ENCODE measurements at regions not wholly inside any gene's neighbourhood (a gene's known extent, or its start where the extent isn't known, plus 50 kb on each side); places are given as distances from the start of the nearest gene placed in this dataset.

DNA sequence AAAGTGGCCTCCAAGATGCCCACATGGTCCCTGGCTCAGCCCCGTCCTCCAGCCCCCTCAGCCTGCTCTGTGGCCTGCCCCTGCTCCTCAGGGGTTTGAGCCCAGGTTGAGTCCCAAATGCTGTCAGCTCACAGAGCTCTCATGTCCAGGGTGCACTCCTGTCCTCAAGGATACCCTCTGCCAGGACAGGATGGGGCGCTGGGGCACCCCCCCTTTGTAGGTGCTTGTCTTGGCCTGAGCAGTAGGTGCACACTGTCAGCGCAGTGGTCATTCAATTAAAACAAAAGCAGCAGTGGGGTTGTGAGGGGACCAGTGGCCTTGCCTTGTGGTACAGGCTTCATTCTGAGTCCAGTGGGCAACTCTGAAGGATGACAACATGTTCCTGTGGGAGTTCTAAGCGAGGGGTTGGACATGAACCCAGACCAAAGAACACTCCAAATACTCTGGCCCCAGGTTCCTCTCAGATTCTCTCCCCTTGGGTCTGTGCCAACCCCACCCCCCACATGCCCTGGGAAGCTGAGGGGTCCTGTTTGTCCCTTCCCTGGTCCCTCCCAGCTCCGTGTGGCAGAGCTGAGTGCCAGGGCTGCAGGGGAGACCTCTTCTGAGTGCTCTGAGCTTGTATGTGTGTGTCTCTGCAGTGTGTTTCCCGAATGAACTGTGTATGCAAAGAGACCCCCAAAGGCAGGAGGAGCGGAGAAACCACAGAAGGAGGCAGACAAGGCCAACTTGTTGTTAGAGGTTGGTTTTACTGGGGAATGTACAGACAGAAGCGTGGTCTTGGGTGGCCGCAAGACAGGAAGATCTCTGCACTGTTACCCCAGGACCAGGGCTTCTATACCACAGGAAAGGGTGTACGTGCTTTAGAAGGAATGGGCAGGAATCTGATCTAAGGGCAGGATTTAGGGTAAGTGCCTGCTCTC lies 155.6 kb upstream of the HS6ST1 start:
- H3K79me2 ChIP-seq: no peaks in the 10 kb centered on the region
- DNase-seq (ENCODE audit: low spot score): no peak
- H3K4me3 ChIP-seq: no peak overlapping the region
- TF ChIP-seq, protein P1, sequence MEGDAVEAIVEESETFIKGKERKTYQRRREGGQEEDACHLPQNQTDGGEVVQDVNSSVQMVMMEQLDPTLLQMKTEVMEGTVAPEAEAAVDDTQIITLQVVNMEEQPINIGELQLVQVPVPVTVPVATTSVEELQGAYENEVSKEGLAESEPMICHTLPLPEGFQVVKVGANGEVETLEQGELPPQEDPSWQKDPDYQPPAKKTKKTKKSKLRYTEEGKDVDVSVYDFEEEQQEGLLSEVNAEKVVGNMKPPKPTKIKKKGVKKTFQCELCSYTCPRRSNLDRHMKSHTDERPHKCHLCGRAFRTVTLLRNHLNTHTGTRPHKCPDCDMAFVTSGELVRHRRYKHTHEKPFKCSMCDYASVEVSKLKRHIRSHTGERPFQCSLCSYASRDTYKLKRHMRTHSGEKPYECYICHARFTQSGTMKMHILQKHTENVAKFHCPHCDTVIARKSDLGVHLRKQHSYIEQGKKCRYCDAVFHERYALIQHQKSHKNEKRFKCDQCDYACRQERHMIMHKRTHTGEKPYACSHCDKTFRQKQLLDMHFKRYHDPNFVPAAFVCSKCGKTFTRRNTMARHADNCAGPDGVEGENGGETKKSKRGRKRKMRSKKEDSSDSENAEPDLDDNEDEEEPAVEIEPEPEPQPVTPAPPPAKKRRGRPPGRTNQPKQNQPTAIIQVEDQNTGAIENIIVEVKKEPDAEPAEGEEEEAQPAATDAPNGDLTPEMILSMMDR (IDR thresholded peaks at IDR 0.05; ENCODE audit: poor library complexity): no peak
- TF ChIP-seq EZH2 (IDR thresholded peaks at IDR 0.05; ENCODE audit: borderline replicate concordance): no peak
- TF ChIP-seq EZH2phosphoT487 (IDR thresholded peaks at IDR 0.05; ENCODE audit: low read depth, severe bottlenecking, unreplicated experiment): no peak
- no peaks in the 10 kb centered on the region for H3K9me2 ChIP-seq (replicated peaks; ENCODE audit: insufficient read depth)
- 89% methylated on average over 10 of the region's 10 CpGs for WGBS (ENCODE audit: low lambda C conversion rate, missing lambda C conversion rate)
- no peak overlapping the region for H3K4me2 ChIP-seq
- peaks cover 1% of the 10 kb centered on the region for H3K9me3 ChIP-seq (ENCODE audit: low read depth)
- H3K36me3 ChIP-seq (replicated peaks; ENCODE audit: insufficient read depth, low read depth): no peaks in the 10 kb centered on the region
- no peak overlapping the region for H2AFZ ChIP-seq
- peaks cover 14% of the 10 kb centered on the region for H3K4me1 ChIP-seq (ENCODE audit: insufficient read depth)
- H3K27me3 ChIP-seq: no peaks in the 10 kb centered on the region
- no peaks in the 10 kb centered on the region for H4K20me1 ChIP-seq (ENCODE audit: insufficient read depth, poor library complexity, severe bottlenecking)
- peak overlapping the region; percentile 76 for H3K27ac ChIP-seq

DNA sequence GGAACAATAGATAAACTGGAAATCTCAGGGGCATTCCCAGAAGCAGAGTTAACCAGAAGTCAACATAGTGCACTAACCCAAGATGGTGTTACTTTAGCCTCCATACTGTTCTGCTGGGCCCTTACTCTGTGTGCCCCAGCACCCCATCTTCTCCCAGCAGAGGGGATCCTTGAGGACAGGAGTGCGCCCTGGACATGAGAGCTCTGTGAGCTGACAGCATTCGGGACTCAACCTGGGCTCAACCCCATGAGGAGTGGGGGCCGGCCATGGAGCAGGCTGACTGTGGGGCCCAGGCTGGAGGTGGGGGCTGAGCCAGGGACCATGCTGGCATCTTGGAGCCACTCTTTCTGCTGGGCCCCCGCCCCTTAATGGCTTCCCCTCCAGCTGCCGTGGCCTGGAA lies 156.3 kb upstream of the HS6ST1 start:
- Histone ChIP-seq H3K4me2 (no peak overlapping the region), H3K4me3 (no peak overlapping the region), H3K27me3 (no peaks in the 10 kb centered on the region), H3K36me3 (replicated peaks; ENCODE audit: insufficient read depth, low read depth) (no peaks in the 10 kb centered on the region), H3K79me2 (no peaks in the 10 kb centered on the region), H3K27ac (no peak overlapping the region), H3K9me3 (ENCODE audit: low read depth) (no peaks in the 10 kb centered on the region), H3K9me2 (replicated peaks; ENCODE audit: insufficient read depth) (no peaks in the 10 kb centered on the region), H3K4me1 (ENCODE audit: insufficient read depth) (peaks cover 14% of the 10 kb centered on the region), H2AFZ (no peak overlapping the region), H4K20me1 (ENCODE audit: insufficient read depth, poor library complexity, severe bottlenecking) (no peaks in the 10 kb centered on the region)
- 80% methylated on average over 5 of the region's 5 CpGs for WGBS (ENCODE audit: low lambda C conversion rate, missing lambda C conversion rate)
- TF ChIP-seq EZH2phosphoT487 (IDR thresholded peaks at IDR 0.05; ENCODE audit: low read depth, severe bottlenecking, unreplicated experiment): no peak
- TF ChIP-seq EZH2 (IDR thresholded peaks at IDR 0.05; ENCODE audit: borderline replicate concordance): no peak
- DNase-seq (ENCODE audit: low spot score): no peak

GRCh38 chr2:128475427-128476211 lies 157.0 kb upstream of the HS6ST1 start:
- H4K20me1 ChIP-seq (ENCODE audit: insufficient read depth, poor library complexity, severe bottlenecking): no peaks in the 10 kb centered on the region
- no peak overlapping the region for H2AFZ ChIP-seq
- DNase-seq (ENCODE audit: low spot score): no peak
- H3K79me2 ChIP-seq: no peaks in the 10 kb centered on the region
- no peak overlapping the region for H3K4me2 ChIP-seq
- WGBS (ENCODE audit: low lambda C conversion rate, missing lambda C conversion rate): 95% methylated on average over 17 of the region's 17 CpGs
- TF ChIP-seq, protein P1 (IDR thresholded peaks at IDR 0.05; ENCODE audit: poor library complexity): no peak
- TF ChIP-seq EZH2phosphoT487 (IDR thresholded peaks at IDR 0.05; ENCODE audit: low read depth, severe bottlenecking, unreplicated experiment) (no peak), EZH2 (IDR thresholded peaks at IDR 0.05; ENCODE audit: borderline replicate concordance) (no peak)
- no peaks in the 10 kb centered on the region for H3K9me3 ChIP-seq (ENCODE audit: low read depth)
- H3K4me1 ChIP-seq (ENCODE audit: insufficient read depth): peaks cover 14% of the 10 kb centered on the region
- H3K9me2 ChIP-seq (replicated peaks; ENCODE audit: insufficient read depth): no peaks in the 10 kb centered on the region
- H3K4me3 ChIP-seq: no peak overlapping the region
- H3K27me3 ChIP-seq: no peaks in the 10 kb centered on the region
- H3K27ac ChIP-seq: no peak overlapping the region
- H3K36me3 ChIP-seq (replicated peaks; ENCODE audit: insufficient read depth, low read depth): no peaks in the 10 kb centered on the region
